ENCODE measurements at regions not wholly inside any gene's neighbourhood (a gene's known extent, or its start where the extent isn't known, plus 50 kb on each side); places are given as distances from the start of the nearest gene placed in this dataset.

- TF ChIP-seq EP300 (IDR thresholded peaks at IDR 0.05) (no peak), CTCF (IDR thresholded peaks at IDR 0.05) (no peak), KDM1A (IDR thresholded peaks at IDR 0.05; ENCODE audit: low read depth) (no peak), CHD2 (IDR thresholded peaks at IDR 0.05; ENCODE audit: low read length, partially characterized antibody) (no peak), RAD21 (conservative IDR thresholded peaks at IDR 0.05 in 1 of 2, IDR thresholded peaks at IDR 0.05 in 1 of 2) (no peak), KDM5A (IDR thresholded peaks at IDR 0.05) (no peak), JUN (IDR thresholded peaks at IDR 0.05) (no peak), ZC3H11A (IDR thresholded peaks at IDR 0.05) (no peak), REST (IDR thresholded peaks at IDR 0.05) (no peak), POLR2A (IDR thresholded peaks at IDR 0.05; ENCODE audit: low read length) (no peak), MYC (IDR thresholded peaks at IDR 0.05; ENCODE audit: borderline replicate concordance, low read length) (no peak)
Measured at GRCh38 chr7:138170959-138171703, 94.9 kb downstream of the AKR1D1 start.
